GM18868 (cell line): ENCODE measurements at regions not wholly inside any gene's neighbourhood (a gene's known extent, or its start where the extent isn't known, plus 50 kb on each side); places are given as distances from the start of the nearest gene placed in this dataset.

ENCODE experiments used
- ATAC-seq: cut with Tn5 transposase; IDR thresholded peaks from one replicate; pipeline ENCODE4 v1.9.1; 2021; ENCODE audit warnings: mild to moderate bottlenecking, moderate library complexity; ENCODE audit not compliant: unreplicated experiment

GRCh38 chrX:10021461-10022272, 54.5 kb downstream of the CLDN34 start:
- no peak for ATAC-seq

DNA sequence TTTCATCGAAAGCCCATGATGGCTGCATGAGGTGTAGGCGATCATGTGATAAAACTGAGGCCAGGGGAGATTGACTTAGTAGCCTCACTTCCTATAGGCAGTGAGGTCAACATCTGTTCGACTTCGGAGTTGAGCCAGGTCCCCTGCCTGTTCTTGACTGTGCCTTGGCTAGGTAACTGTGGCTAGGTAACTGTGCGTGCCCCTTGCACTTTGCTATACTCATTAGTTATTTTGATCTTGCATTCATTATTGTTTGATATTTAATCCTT, 55.0 kb downstream of the CLDN34 start:
- no peak for ATAC-seq

DNA sequence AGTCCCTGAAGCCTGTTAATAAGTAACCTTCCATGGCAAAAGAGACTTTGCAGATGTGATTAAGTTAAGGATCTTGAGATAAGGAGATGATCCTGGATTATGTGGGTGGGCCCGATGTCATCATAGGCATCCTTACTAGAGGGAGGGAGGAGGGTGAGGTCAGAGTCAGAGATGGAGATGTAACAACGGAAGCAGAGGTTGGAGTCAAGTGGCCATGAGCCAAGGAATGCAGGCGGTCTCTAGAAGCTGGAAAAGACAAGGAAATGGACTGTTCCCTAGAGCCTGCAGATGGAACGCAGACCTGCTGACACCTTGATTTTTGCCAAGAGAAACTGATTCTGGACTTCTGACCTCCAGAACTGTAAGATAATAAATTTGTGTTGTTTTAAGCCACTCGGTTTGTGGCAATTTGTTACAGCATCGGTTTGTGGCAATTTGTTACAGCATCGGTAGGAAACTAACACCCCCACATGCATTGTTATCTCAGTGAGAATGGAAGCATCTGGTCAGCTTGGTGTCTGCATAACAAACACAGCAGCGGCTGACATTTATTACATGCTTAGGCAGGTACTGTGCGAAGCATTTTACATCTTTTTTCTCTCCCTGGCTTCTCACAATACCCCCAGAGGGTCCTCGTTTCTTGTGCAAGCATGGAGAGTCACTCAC, 55.6 kb downstream of the CLDN34 start:
- no peak for ATAC-seq

DNA sequence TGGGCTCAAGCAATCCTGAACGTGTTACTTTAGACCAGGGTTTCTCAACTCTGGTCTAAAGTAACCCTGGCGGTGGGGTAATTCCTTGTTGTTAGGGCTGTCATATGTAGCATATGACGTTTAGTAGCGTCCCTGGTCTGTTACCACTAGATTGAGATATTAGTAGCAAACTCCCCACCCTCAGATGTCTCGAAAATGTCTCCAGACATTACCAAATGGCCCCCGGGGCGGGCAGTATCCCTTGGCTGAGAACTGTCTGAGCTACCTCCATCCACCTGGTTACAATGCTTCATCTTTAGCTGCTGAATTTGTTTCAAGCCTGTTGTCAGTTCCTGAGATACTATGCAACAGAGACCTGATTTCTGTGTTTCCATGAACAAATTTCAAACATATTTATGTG, 56.7 kb downstream of the CLDN34 start:
- no peak for ATAC-seq

GRCh38 chrX:10025742-10026493, 58.8 kb downstream of the CLDN34 start:
- ATAC-seq = no peak

GRCh38 chrX:10028283-10029104, 61.3 kb downstream of the CLDN34 start:
- ATAC-seq = no peak

DNA sequence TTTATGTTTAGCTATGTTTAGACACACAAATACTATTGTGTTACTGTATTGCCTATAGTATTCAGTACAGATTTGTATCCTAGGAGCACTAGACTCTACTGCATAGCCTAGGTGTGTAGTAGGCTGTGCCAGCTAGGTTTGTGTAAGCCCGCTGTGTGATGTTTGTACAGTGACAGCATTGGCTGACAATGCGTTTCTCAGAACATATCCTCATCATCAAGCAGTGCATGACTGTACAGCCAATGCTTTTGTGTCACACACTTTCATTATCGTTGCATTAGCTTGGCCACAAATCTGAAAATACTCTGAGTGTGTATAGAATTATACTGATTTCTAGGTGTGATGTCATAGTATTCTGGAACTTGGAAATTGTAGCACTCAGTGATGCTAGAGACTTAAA, 63.4 kb downstream of the CLDN34 start:
- ATAC-seq = no peak

GRCh38 chrX:10031746-10032145, 64.6 kb downstream of the CLDN34 start:
- peak; percentile 47 for ATAC-seq

GRCh38 chrX:10032147-10032546, 65.0 kb downstream of the CLDN34 start:
- ATAC-seq = peak; percentile 21

DNA sequence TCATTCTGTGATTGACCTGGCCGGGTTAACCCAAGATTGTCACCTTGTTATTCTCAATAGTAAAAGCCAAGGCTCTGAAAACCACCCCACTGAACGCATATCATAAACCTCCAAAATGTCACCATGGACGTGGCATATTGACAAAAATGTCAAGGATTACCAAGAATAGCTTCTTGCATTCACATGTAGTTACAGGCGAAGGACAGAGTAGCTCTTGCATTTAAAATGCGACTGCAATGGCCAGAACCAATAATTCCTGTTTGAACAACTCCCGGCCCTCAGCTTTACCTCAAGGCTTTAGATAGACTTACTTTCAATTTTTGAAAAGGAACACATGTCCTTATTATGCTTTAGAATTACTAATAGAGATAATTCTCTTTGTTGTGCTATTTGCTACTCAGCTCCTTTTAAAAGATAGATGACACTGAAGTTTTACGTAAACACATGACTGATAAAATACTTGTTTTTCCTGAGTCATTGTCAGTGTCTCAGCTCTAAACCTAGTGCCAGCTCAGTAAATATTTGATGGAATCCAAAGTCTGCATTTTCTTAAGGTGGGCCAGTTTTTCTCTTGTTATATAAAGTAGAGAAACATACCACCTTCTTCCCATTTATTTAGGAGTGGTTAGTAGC, 66.3 kb downstream of the CLDN34 start:
- no peak for ATAC-seq

DNA sequence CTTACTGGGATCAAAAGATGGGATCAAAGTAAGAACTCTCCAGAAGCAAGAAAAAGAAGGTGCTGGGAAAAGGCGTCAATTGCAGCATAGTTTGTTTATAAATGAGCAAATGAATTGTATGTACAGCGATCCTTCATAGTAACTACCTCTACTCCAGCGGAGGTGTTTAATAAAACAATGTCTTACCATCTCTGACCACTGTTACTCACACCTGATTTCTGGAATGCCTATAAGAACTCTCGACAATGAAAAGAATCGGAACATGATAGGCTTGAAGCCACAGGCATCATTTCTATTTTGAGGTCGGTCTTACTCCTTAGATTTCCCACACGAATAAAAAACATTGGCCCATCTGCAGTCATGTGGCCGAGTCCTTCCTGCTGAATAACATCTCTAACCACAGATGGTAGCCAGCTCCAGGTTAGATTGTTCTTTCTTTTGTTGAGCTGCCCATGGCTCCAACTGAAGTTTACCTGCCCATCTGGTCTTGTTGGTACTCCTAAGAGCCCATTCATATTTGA, 67.6 kb downstream of the CLDN34 start:
- ATAC-seq = no peak

GRCh38 chrX:10038585-10038984, 71.4 kb downstream of the CLDN34 start:
- no peak for ATAC-seq

GRCh38 chrX:10039821-10040793, 72.9 kb downstream of the CLDN34 start:
- no peak for ATAC-seq

DNA sequence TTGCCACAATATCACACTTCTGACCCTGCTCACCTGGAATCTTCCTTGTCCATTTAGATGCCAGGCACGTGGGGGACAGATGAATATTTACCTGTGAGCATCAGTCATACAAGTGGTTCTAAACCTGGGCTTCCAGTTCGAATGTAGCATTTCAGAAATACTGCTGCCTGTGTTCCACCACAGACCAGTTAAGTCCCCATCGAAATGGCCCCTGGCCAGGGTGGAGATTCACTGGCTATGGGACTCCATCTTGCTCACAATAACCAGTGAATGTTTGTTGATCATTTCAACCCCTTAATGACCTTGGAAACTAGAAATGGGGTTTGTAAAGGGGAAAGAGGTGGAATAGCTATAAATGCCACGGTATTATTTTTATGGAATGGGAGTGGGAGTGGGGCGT, 73.8 kb downstream of the CLDN34 start:
- ATAC-seq = no peak

DNA sequence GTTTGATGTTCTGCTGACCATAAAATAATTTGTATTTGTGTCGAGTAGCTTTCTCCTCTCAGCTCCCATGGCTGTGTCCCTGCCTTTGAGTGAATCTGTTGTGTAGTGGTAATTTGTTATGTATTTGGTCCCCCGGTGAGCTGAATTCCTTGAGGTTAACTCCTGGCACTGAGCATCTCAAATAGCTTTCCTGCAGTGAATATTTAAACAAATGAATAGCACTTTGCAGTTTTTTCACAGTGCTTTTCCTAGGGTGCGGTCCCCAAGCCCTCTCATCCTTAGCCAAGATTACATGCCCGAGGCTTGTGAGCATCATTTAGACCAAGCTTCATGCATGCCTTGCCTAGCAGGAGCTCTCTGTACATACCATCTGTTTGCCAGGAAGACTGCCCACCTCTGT, 74.2 kb downstream of the CLDN34 start:
- ATAC-seq = no peak

- ATAC-seq = no peak
Observed at GRCh38 chrX:10042055-10042454, 74.9 kb downstream of the CLDN34 start.

DNA sequence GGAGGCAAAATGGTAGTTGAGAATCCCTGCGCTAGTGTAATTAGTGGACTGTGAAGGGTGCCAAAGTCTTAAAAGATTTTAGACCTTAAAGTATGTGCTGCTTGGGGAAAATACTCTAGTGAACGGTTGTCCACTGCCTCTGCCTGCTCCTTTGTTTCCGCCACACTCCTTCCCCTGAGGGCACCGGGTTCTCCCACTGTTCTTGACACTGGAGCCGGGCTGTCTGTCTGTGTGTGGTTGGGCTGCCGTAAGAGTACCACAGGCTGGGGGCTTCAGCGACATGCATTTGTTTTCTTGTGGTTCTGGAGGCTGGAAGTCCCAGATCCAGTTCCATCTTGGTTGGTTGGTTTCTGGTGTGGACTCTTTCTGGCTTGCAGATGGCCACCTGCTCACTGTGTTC, 76.2 kb downstream of the CLDN34 start:
- no peak for ATAC-seq

- no peak for ATAC-seq
Observed at GRCh38 chrX:10044021-10044420, 76.9 kb downstream of the CLDN34 start.

- no peak for ATAC-seq
Observed at GRCh38 chrX:10045327-10046000, 78.3 kb downstream of the CLDN34 start.
